ENCODE measurements at regions not wholly inside any gene's neighbourhood (a gene's known extent, or its start where the extent isn't known, plus 50 kb on each side); places are given as distances from the start of the nearest gene placed in this dataset.

- TF ChIP-seq, protein P1, sequence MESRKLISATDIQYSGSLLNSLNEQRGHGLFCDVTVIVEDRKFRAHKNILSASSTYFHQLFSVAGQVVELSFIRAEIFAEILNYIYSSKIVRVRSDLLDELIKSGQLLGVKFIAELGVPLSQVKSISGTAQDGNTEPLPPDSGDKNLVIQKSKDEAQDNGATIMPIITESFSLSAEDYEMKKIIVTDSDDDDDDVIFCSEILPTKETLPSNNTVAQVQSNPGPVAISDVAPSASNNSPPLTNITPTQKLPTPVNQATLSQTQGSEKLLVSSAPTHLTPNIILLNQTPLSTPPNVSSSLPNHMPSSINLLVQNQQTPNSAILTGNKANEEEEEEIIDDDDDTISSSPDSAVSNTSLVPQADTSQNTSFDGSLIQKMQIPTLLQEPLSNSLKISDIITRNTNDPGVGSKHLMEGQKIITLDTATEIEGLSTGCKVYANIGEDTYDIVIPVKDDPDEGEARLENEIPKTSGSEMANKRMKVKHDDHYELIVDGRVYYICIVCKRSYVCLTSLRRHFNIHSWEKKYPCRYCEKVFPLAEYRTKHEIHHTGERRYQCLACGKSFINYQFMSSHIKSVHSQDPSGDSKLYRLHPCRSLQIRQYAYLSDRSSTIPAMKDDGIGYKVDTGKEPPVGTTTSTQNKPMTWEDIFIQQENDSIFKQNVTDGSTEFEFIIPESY (IDR thresholded peaks at IDR 0.05; ENCODE audit: extremely low read depth, insufficient replicate concordance, low read length) = no peak
- no peak for TF ChIP-seq FOSL1 (IDR thresholded peaks at IDR 0.05; ENCODE audit: low read depth)
- TF ChIP-seq POLR2AphosphoS5 (IDR thresholded peaks at IDR 0.05; ENCODE audit: low read depth, low read length) = no peak
- TF ChIP-seq TCF7L2 (IDR thresholded peaks at IDR 0.05; ENCODE audit: borderline replicate concordance, extremely low read depth, insufficient read depth, insufficient read length) = no peak
- no peak for TF ChIP-seq CBX3 (IDR thresholded peaks at IDR 0.05; ENCODE audit: low read depth)
- no peak for TF ChIP-seq SIN3A (IDR thresholded peaks at IDR 0.05; ENCODE audit: low read depth)
- no peak for TF ChIP-seq ZNF274 (IDR thresholded peaks at IDR 0.05; ENCODE audit: low read depth, low read length)
Measured at GRCh38 chr1:37166005-37166404, 131.7 kb upstream of the GRIK3 start (continued).

DNA sequence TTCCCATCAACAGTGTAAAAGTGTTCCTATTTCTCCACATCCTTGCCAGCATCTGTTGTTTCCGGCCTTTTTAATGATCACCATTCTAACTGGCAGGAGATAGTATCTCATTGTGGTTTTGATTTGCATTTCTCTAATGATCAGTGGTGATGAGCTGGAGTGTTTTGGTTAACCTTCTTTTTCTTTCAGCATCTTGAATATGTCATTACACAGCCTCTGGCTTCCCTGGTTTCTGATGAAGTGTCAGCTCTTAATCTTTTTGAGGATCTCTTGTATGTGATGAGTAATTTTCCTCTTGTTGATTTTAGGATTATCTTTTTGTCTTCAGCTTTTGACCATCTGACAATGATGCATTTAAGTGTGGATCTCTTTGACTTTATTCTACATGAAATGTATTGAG is 133.2 kb upstream of the GRIK3 start:
- H3K9me2 ChIP-seq (ENCODE audit: insufficient read depth) = no peaks in the 10 kb centered on the region
- no TSS peak for BruUV-seq (replicated peaks)
- ChIA-PET POLR2A (no interaction called here), CTCF (no interaction called here), RAD21 (ENCODE audit: low non-redundant PET in 1 of 2, low total read pairs in 2 of 2, uncharacterized antibody in 2 of 2, unreplicated experiment in 2 of 2) (no interaction called here)
- no peak overlapping the region for H3K4me3 ChIP-seq (replicated peaks in 1 of 2; ENCODE audit: low read depth in 1 of 2, low read length in 2 of 2)
- ATAC-seq (no peak), DNase-seq (ENCODE audit: low read depth, low spot score) (no peak)
- H3K36me3 ChIP-seq (ENCODE audit: control insufficient read depth in 1 of 2, insufficient read depth in 2 of 2, low read length in 2 of 2) = no peaks in the 10 kb centered on the region
- intact Hi-C loops (cut with micrococcal nuclease) = no loop called here
- no peak overlapping the region for H3K9ac ChIP-seq (ENCODE audit: low read length)
- H3K27me3 ChIP-seq (ENCODE audit: insufficient read depth, low read length) = peaks cover 51% of the 10 kb centered on the region
- H3K9me3 ChIP-seq (ENCODE audit: control insufficient read depth in 1 of 2, insufficient read depth in 1 of 2, low read depth in 1 of 2, low read length in 2 of 2) = no peaks in the 10 kb centered on the region
- H4K20me1 ChIP-seq (ENCODE audit: insufficient read depth) = no peaks in the 10 kb centered on the region
- no peak for TF ChIP-seq SRF (IDR thresholded peaks at IDR 0.05; ENCODE audit: low read depth)
- no peak for TF ChIP-seq CEBPB (IDR thresholded peaks at IDR 0.05; ENCODE audit: low read depth)
- TF ChIP-seq, protein P2, sequence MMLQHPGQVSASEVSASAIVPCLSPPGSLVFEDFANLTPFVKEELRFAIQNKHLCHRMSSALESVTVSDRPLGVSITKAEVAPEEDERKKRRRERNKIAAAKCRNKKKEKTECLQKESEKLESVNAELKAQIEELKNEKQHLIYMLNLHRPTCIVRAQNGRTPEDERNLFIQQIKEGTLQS (IDR thresholded peaks at IDR 0.05) = no peak
- no peaks in the 10 kb centered on the region for H3K4me1 ChIP-seq (ENCODE audit: control insufficient read depth in 1 of 2, insufficient read depth in 2 of 2, low read length in 2 of 2)
- H3K4me2 ChIP-seq (ENCODE audit: low read length) = no peak overlapping the region
- H3K79me2 ChIP-seq (ENCODE audit: insufficient read depth, low read length) = no peaks in the 10 kb centered on the region
- no peak overlapping the region for H3K27ac ChIP-seq (ENCODE audit: low read depth, low read length)
- no peak overlapping the region for H2AFZ ChIP-seq (ENCODE audit: low read depth, low read length, poor library complexity, severe bottlenecking)

All from HCT116 (cell line).